Neuronal stem cell (in vitro differentiated cells): ENCODE measurements at regions not wholly inside any gene's neighbourhood (a gene's known extent, or its start where the extent isn't known, plus 50 kb on each side); places are given as distances from the start of the nearest gene placed in this dataset.
"Not testable (repeated sequence)": the region's sequence is repeated elsewhere in the genome, so short reads cannot be mapped to it uniquely, and the experiment has no call there.

Experiments
- DNase-seq: peaks from one replicate; pipeline ENCODE4 v3.0.0-alpha.2; 2013; ENCODE audit warnings: low spot score
- H2AFZ ChIP-seq: one replicate; pipeline ENCODE4 v1.6.1; 2013; ENCODE audit warnings: mild to moderate bottlenecking, low read length, inconsistent platforms
- H2AK5ac ChIP-seq: 2 replicates; pipeline ENCODE4 v1.6.1; 2013; ENCODE audit warnings: low read depth, mild to moderate bottlenecking, inconsistent platforms, low read length, moderate library complexity, mixed read lengths
- H2BK120ac ChIP-seq: 2 replicates; pipeline ENCODE4 v1.6.1; 2013; ENCODE audit warnings: low read depth, mild to moderate bottlenecking, inconsistent platforms, low read length, moderate library complexity, mixed read lengths
- H2BK12ac ChIP-seq: one replicate; pipeline ENCODE4 v1.6.1; 2013; ENCODE audit warnings: low read length, inconsistent platforms
- H2BK15ac ChIP-seq: 2 replicates; pipeline ENCODE4 v1.6.1; 2013; ENCODE audit warnings: mild to moderate bottlenecking, low read length, inconsistent platforms, mixed read lengths
- H2BK5ac ChIP-seq: one replicate; pipeline ENCODE4 v1.6.1; 2013; ENCODE audit warnings: inconsistent platforms, mild to moderate bottlenecking, low read length, moderate library complexity
- H3K14ac ChIP-seq: one replicate; pipeline ENCODE4 v1.6.1; 2013; ENCODE audit warnings: low read length, inconsistent platforms
- H3K18ac ChIP-seq: 2 replicates; pipeline ENCODE4 v1.6.1; 2013; ENCODE audit warnings: low read length, inconsistent platforms
- H3K23ac ChIP-seq: 2 replicates; pipeline ENCODE4 v1.6.1; 2013; ENCODE audit warnings: low read depth, mild to moderate bottlenecking, mixed read lengths, low read length, inconsistent platforms; ENCODE audit not compliant: poor library complexity
- H3K27ac ChIP-seq: replicated peaks from 3 replicates; pipeline ENCODE4 v1.5.1; 2013; ENCODE audit warnings: low read length, inconsistent platforms
- H3K27me3 ChIP-seq, 3 experiments: 2 replicates each; pipeline ENCODE4 v1.6.1; 2013; ENCODE audit warnings: low read length in 3 of 3, mild to moderate bottlenecking in 2 of 3, inconsistent platforms in 1 of 3, low read depth in 1 of 3, mixed read lengths in 1 of 3, moderate library complexity in 1 of 3; ENCODE audit not compliant: control insufficient read depth in 3 of 3, insufficient read depth in 3 of 3
- H3K36me3 ChIP-seq, 2 donors: replicated peaks in 1 of 2; 2 replicates each; pipeline ENCODE4 v1.6.1; 2013; ENCODE audit warnings: low read length in 2 of 2; ENCODE audit not compliant: control insufficient read depth in 2 of 2, insufficient read depth in 2 of 2
- H3K4ac ChIP-seq: 2 replicates; pipeline ENCODE4 v1.6.1; 2013; ENCODE audit warnings: inconsistent platforms, mild to moderate bottlenecking, low read length, moderate library complexity
- H3K4me1 ChIP-seq, 2 donors: 1 replicate in 1 of 2; 2 replicates in 1 of 2; pipeline ENCODE4 v1.6.1; 2013; ENCODE audit warnings: low read length in 2 of 2, low read depth in 1 of 2; ENCODE audit not compliant: control insufficient read depth in 2 of 2, insufficient read depth in 1 of 2
- H3K4me2 ChIP-seq: one replicate; pipeline ENCODE4 v1.6.1; 2013; ENCODE audit warnings: mild to moderate bottlenecking, low read length, inconsistent platforms; ENCODE audit not compliant: insufficient read depth, poor library complexity, severe bottlenecking
- H3K4me3 ChIP-seq, 2 donors: 2 replicates each; pipeline ENCODE4 v1.5.1; 2013; ENCODE audit warnings: low read length in 2 of 2, mild to moderate bottlenecking in 2 of 2, inconsistent platforms in 1 of 2, moderate library complexity in 1 of 2
- H3K79me1 ChIP-seq: one replicate; pipeline ENCODE4 v1.6.1; 2013; ENCODE audit warnings: low read depth, mild to moderate bottlenecking, inconsistent platforms, low read length, moderate library complexity
- H3K9ac ChIP-seq: one replicate; pipeline ENCODE4 v1.6.1; 2013; ENCODE audit warnings: mild to moderate bottlenecking, low read depth, low read length, inconsistent platforms; ENCODE audit not compliant: poor library complexity
- H3K9me3 ChIP-seq, 2 donors: replicated peaks in 1 of 2; 2 replicates each; pipeline versions ENCODE3 to v1.6.1; 2013; ENCODE audit warnings: low read length in 2 of 2, mild to moderate bottlenecking in 2 of 2, inconsistent platforms in 1 of 2, low read depth in 1 of 2, mixed read lengths in 1 of 2, moderate library complexity in 1 of 2; ENCODE audit not compliant: control insufficient read depth in 2 of 2, insufficient read depth in 1 of 2
- H4K8ac ChIP-seq: one replicate; pipeline ENCODE4 v1.6.1; 2013; ENCODE audit warnings: low read depth, mild to moderate bottlenecking, inconsistent platforms, low read length, moderate library complexity
- H4K91ac ChIP-seq: one replicate; pipeline ENCODE4 v1.6.1; 2013; ENCODE audit warnings: low read length, low read depth, mild to moderate bottlenecking, inconsistent platforms; ENCODE audit not compliant: poor library complexity
- WGBS, 2 donors: extraction: QIAGEN DNeasy Blood & Tissue Kit; methylation state at CpG; one replicate each; pipeline ENCODE4 v1.1.7; 2013; ENCODE audit warnings: missing lambda C conversion rate in 2 of 2, mixed read lengths in 1 of 2; ENCODE audit not compliant: insufficient read length in 2 of 2, insufficient replicate concordance in 1 of 2; ENCODE audit errors: extremely low coverage in 2 of 2; 5-methylcytosine and 5-hydroxymethylcytosine counted together

DNA sequence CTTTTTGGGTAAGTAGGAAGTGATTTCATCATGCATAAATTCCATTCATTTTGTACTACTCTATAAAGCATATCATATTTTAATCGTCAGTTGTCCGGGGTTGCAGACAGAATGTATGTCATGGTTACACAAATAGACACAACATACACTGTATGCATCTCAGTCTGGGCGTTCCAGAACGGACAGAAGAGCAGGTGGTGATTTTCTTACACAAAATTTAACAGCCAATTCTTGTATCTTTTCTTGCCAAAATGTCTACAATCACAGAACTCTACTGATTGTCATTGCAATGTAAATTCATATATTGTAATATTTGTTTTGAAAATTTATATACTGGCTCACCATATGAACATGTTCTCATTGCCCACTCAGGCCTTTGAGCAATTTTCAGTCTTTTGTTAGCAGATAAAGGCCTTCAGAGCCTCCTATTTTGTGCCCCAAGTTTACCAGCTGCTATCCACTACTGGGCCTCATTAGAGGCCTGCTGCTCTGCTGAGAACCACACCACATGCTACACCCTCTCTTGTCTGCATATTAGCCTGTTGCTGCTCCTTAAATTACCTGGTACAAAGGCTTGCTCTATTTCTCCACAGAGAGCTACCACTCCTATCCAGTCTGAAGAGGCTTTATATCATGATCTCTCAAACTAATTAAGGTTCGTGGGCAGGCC lies 61.5 kb downstream of the PRDM13 start:
- Histone ChIP-seq H2BK120ac (no peak overlapping the region), H2BK15ac (no peak overlapping the region), H3K23ac (no peak overlapping the region), H3K79me1 (no peaks in the 10 kb centered on the region), H3K18ac (no peak overlapping the region), H3K9me3 (no peaks in the 10 kb centered on the region), H2BK5ac (no peak overlapping the region), H3K4me1 (no peaks in the 10 kb centered on the region), H3K27ac (no peak overlapping the region), H2AK5ac (no peak overlapping the region), H3K9ac (no peak overlapping the region), H2BK12ac (no peak overlapping the region), H3K36me3 (no peaks in the 10 kb centered on the region), H3K27me3 (peaks cover 0 to 2% (median 0%) of the 10 kb centered on the region in 3 experiments), H3K4me2 (no peak overlapping the region), H3K4ac (no peak overlapping the region), H3K14ac (no peak overlapping the region), H4K8ac (no peak overlapping the region), H4K91ac (no peak overlapping the region), H3K4me3 (no peak overlapping the region), H2AFZ (no peak overlapping the region)
- WGBS, 2 donors = no CpG with 5 or more reads among the region's 5 CpGs
- DNase-seq = peak; percentile 12

DNA sequence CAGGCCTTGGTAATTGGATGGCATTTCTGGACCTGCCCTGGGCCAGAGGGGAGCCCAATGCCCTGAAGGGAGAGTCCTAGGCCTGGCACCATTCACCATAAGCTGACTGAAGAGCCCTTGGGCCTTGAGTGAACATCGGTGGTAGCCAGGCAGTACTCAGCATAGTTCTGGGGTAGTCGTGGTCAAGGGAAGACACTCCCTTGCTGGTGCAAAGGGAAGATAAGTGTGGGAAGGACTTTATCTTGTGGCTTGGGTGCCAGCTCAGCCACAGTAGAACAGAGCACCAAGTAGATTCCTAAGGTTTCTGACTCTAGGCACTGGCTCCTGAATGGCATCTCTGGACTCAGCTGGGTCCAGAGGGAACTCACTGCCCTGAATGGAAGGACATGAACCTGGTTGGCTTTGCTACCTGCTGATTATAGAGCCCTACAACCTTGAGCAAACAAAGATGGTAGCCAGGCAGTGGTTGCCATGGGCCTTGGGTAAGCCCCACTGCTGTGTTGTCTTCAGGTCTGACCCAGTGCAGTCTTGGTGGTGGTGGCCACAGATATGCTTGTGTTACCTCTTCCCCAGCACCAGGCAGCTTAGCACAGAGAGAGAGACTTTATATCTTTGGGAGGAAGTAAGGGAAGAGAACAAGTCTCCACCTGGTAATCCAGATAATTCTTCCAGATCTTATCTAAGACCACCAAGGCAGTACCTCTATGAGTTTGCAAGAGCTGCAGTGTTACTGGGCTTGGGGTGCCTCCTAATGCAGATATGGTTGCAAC lies 83.5 kb downstream of the PRDM13 start:
- Histone ChIP-seq H4K8ac (no peak overlapping the region), H2BK5ac (no peak overlapping the region), H3K14ac (no peak overlapping the region), H3K18ac (no peak overlapping the region), H2BK12ac (no peak overlapping the region), H2AFZ (no peak overlapping the region), H3K4ac (no peak overlapping the region), H2BK120ac (no peak overlapping the region), H3K4me2 (no peak overlapping the region), H3K9me3 (no peaks in the 10 kb centered on the region), H3K4me1 (no peaks in the 10 kb centered on the region), H2AK5ac (no peak overlapping the region), H2BK15ac (no peak overlapping the region), H3K23ac (no peak overlapping the region), H3K27me3 (no peaks in the 10 kb centered on the region), H3K27ac (no peak overlapping the region), H4K91ac (no peak overlapping the region), H3K9ac (no peak overlapping the region), H3K4me3 (no peak overlapping the region), H3K79me1 (no peaks in the 10 kb centered on the region), H3K36me3 (no peaks in the 10 kb centered on the region)
- WGBS, 2 donors = no CpG with 5 or more reads among the region's 2 CpGs
- no peak for DNase-seq

DNA sequence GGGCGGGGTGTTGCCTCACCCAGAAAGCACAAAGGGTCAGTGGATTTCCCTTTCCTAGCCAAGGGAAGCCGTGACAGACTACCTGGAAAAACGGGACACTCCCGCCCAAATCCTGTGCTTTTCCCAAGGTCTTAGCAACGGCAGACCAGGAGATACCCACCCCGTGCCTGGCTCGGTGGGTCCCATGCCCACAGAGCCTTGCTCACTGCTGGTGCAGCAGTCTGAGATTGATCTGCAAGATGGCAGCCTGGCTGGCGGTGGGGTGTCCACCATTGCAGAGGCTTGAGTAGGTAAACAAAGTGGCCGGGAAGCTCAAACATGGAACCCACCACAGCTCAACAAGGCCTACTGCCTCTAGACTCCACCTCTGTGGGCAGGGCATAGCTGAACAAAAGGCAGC lies 95.7 kb downstream of the PRDM13 start:
- not testable (repeated sequence) for H3K4me1 ChIP-seq, DNase-seq, H3K27me3 ChIP-seq, H2BK15ac ChIP-seq, H2BK12ac ChIP-seq, H2AFZ ChIP-seq, H3K9me3 ChIP-seq, H3K4me3 ChIP-seq, H3K9ac ChIP-seq, H3K27ac ChIP-seq, H2AK5ac ChIP-seq, H3K4ac ChIP-seq, H4K91ac ChIP-seq, H2BK5ac ChIP-seq, H3K36me3 ChIP-seq, H3K79me1 ChIP-seq, H4K8ac ChIP-seq, H3K23ac ChIP-seq, H3K18ac ChIP-seq, H3K4me2 ChIP-seq, H2BK120ac ChIP-seq
- no CpG with 5 or more reads among the region's 9 CpGs for WGBS, 2 donors
- peak overlapping the region; percentile 8 for H3K14ac ChIP-seq

DNA sequence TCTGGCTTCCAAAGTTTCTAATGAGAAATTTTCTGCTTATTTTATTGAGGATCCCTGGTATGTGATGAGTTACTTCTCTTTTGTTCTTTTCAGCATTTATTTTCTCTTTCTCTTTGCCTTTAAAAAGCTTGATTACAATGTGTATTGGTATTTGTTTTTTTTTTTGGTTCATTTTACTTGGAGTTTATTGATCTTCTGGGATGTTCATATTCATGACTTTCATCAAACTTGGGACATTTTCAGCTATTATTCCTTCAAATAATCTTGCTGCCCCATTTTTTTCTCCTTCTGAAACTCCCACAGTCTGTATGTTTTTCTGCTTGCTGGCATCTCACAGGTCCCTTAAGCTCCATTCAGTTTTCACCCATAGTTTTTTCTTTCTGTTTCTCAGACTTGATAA lies 102.4 kb downstream of the PRDM13 start:
- no peaks in the 10 kb centered on the region for H3K79me1 ChIP-seq
- H4K91ac ChIP-seq = no peak overlapping the region
- H2BK5ac ChIP-seq = no peak overlapping the region
- H4K8ac ChIP-seq = no peak overlapping the region
- no peak overlapping the region for H3K9ac ChIP-seq
- no peaks in the 10 kb centered on the region for H3K27me3 ChIP-seq
- H3K4ac ChIP-seq = no peak overlapping the region
- H3K4me1 ChIP-seq = peaks cover 0 to 6% of the 10 kb centered on the region in 2 donors
- no peak for DNase-seq
- H3K14ac ChIP-seq = no peak overlapping the region
- no peak overlapping the region for H3K23ac ChIP-seq
- no peaks in the 10 kb centered on the region for H3K36me3 ChIP-seq
- no peak overlapping the region for H3K4me3 ChIP-seq
- H2BK15ac ChIP-seq = no peak overlapping the region
- no peak overlapping the region for H2BK120ac ChIP-seq
- H3K9me3 ChIP-seq = peaks cover 0 to 2% of the 10 kb centered on the region in 2 donors
- no peak overlapping the region for H2AFZ ChIP-seq
- no peak overlapping the region for H2BK12ac ChIP-seq
- H3K4me2 ChIP-seq = no peak overlapping the region
- H3K18ac ChIP-seq = no peak overlapping the region
- no peak overlapping the region for H2AK5ac ChIP-seq
- H3K27ac ChIP-seq = no peak overlapping the region
